HG03095 (cell line): ENCODE measurements at regions not wholly inside any gene's neighbourhood (a gene's known extent, or its start where the extent isn't known, plus 50 kb on each side); places are given as distances from the start of the nearest gene placed in this dataset.

Experiments
- ATAC-seq: cut with Tn5 transposase; IDR thresholded peaks from one replicate; pipeline ENCODE4 v1.9.1; 2021; ENCODE audit warnings: moderate library complexity; ENCODE audit not compliant: unreplicated experiment

DNA sequence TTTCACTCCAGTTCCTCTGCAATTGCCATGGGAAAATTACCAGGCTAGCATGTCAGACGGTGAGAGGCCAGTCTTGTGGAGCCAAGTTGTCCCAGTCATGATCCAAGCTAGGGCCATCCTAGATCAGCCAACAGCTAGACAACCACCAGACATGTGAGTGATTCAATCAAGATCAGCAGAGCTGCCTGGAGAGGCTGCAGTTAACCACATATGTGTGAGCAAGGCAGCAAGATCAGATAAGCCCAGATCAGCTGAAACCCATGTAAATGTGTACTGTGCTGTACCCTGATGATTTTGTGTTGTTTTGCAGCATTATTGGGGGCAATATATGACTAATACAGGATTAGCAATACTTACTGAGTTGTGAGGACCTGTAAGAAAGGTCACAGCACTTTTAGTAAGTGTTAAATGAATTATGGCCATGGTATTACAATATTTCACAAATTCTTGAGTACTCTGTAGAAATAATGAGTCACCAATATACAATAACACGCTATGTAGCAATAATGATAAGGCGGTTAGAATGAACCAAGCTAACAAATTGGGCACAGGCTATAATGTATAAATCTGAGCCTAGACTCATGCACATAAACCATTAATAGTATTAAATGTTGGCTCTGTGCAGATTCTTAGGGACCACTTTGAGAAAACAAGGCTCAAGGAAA, 91.4 kb downstream of the SUDS3 start:
- ATAC-seq, result no peak

DNA sequence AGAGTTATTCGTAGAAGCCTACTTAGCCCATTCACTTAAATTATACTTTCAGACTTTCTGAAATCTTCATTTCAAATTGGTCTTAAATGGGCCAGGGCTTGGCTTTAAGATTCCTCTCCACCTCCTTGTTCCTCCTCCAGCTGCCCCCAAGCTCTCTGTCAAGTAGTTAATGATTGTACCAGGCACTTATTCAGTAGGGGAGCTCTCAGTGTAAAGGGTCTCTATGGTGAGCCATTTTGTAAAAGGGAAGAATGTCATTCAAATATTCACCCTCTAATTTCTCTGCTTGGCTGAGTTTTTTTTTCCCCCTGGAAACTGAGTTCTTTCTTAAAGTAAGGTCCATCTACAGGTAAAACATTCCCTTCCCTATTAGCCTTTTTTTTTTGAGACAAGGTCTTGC, 96.6 kb downstream of the SUDS3 start:
- no peak for ATAC-seq

DNA sequence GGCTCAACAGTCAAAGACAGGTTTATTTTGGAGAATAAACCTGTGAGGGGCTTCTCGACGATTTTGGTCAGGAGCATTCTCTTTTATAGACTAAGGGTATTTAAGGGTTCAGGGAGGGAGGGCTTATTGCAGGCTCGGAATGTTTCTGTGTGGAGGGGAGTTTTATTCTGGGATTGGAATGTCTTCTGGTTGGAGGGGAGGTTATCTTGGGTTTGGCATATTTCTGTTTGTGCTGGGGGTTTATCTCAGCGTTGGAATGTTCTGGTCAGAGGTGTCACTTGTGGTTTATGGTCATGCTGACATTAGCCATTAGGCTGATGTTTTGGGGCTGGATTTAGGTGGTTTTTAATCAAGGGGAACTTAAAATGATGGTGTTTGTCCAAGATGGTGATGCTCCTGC, 103.9 kb downstream of the SUDS3 start:
- ATAC-seq, result no peak

DNA sequence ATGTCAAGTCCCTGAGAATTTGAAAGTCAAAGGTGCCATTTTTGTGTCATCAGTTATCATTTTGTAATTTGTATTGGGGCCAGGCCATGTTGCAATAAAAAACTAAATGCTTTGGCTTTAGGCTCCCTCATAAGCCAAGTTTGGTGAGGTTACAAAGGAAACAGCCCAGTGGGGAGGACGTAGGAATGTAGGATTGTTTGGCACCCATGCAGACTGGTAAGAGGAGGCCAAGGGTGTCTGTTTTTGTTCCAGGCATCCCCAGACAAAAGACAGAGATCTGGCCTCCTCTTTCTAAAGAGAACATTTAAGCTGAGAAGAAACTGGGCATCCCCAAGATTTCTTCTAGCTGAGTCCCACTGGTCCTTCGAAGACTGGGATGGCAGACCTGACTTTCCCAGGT, 111.7 kb downstream of the SUDS3 start:
- no peak for ATAC-seq

DNA sequence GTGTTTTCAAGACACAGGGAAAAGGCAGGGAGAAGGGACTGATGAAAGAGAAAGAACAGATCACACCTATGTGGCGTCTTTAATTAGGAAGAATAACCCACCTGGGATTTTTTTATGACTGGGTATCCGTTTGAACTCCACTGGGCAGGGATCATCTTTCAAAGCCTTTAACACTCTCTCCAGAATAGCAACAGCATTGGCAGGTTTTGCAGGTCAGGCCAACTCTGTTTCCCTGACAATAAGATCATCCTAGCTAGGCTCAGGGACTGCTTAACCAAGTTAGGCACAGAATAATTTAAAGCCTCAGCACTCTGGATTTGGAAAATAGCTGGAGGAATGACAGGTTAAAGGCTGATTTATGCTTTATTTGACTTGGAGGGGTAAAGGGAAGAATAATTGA, 117.6 kb downstream of the SUDS3 start:
- ATAC-seq, result no peak

DNA sequence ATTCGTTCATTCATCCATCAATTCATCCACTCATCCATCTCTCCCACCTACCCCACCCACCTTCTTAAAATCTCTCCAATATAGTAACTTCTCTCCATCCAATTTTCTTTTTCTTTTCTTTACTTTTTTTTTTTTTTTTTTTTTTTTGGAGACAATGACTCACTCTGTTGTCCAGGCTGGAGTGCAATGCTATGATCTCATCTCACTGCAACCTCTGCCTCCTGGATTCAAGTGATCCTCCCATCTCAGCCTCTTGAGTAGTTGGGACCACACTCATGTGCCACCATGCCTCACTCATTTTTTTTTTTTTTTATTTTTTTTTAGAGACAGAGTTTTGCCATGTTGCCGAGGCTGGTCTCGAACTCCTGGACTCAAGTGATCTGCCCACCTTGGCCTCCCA, 118.4 kb downstream of the SUDS3 start:
- no peak for ATAC-seq

DNA sequence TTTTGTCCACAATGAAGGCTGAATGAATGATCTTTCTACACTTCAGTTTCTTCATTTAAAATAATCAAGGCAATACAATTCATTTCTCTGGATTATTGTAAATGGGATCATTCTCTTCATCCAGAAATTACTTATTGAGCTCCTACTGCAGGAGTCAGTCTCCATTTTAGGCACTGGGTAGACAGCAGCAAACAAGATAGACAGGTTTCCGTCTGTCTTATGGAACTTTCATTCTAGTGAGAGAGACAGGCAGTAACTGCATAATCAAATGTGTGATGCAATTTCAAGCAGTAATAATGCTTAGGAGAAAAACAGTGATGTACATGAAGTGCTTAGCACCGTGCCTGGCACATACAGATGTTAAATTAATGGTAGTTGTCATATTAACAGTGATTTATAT, 118.9 kb downstream of the SUDS3 start:
- no peak for ATAC-seq

DNA sequence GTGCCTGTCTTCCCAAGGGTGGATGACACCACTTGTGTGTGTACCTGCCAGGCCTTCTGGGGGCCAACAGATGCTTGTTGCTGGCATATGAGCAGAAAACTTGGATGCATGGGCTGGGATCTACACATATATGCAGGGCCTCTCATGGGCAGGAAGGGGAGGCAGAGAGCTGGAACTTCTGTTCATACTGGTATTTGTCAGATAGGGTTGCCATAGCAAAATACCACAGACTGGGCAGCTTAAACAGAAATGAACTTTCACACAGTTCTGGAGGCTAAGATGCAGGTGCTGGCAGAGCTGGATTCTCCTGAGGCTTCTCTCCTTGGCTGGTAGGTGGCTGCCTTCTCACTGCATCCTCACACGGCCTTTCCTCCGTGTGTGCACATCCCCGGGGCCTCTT, 121.8 kb downstream of the SUDS3 start:
- no peak for ATAC-seq

DNA sequence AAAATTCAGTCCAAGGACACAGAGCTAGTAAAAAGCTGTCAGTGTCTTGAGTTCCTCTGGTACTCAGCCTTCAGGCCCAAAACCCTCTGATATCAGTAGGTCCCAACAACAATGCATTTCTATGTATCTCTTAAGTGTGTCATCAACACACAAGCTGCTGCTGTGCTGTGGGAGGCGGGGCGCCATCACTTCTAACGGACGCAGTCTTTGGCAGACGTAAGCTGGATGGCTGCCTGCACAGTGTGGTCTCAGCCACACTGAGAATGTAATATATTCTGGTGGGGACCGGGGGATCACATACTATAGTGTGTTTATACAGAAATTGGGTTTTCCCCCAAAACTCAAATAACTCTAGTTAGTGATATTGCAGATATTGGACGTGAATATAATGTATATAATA, 123.9 kb downstream of the SUDS3 start:
- no peak for ATAC-seq

DNA sequence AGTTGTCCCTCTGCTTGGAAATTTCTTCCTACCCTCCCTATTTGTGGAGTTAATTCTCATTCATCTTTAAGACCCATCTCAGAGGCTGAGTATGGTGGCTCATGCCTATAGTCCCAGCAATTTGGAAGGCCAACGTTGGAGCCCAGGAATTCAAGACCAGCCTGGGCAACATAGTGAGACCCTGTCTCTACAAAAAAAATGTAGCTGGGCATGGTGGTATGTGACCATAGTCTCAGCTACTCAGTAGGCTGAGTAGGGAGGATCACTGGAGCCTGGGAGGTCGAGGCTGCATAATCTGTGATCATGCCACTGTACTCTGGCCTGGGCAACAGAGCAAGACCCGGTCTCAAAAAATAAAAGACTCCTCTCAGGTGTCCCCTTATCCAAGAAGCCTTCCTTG, 125.1 kb downstream of the SUDS3 start:
- no peak for ATAC-seq

DNA sequence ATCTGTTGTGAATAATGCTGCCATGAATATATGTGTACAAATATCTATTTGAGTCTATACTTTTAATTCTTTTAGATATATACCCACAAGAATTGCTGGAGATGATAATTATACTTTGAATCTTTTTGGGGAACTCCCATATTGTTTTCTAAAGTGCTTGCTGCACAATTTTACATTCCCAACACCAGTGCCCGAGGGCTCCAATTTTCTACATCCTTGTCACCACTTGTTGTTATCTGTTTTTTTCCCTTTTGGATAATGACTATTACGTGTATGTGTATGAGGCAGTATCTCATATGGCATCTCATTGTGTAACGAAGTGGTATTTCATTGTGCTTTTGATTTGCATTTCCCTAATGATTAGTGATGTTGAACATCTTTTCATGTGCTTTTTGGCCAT, 127.1 kb downstream of the SUDS3 start:
- ATAC-seq, result no peak

DNA sequence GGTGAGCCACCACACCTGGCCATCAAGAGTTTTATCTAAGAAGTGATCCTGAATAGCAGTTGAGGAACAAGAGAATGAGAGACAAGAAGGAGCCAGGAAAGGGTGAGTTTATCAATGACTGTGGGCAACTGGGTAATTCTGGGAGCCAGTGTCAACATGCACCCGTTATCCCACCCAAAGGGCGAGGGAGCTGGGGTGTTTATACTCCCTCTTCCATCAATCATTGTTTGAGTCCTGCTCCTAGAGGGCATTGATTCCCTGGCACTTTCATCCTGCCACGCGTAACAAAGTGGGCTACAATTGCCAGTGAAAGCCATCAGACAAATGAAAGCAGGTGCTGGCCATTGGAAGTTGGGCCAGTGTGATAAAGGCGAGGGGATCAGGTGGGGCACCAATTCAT, 136.3 kb downstream of the SUDS3 start:
- no peak for ATAC-seq

DNA sequence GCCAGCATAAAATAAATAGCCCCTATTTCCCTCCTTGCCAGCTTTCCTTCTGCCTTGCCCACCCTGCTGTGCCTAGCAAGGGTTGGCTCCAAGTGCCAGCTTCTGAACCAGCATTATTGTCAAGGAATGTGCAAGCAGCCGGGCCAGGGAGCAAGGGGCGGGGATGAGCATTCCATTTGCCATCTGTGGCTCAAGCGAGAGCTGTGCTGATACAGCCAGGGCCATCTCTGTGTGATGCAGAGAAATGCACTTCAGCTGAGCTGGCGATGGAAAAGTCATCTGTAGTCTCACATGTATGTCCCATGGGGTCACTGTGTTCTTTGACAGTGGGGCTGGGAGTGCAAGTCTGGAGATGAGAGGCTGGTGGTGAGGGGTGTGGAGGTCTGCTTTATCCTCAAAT, 137.3 kb downstream of the SUDS3 start:
- ATAC-seq, result no peak

DNA sequence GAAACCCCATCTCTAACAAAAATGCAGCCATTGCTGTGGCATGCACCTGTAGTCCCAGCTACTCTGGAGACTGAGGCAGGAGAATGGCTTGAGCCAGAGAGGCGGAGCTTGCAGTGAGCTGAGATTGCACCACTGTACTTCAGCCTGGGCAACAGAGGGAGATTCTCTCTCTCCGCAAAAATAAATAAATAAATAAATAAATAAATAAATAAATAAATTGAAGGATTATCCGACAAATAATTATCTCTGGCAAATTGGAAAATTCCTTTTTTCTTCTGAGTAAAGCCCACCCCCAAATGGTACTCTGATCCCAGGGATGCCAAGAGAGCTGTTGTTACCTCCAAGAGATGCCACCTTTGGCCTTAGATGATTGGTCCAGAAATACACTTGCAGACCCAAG, 137.9 kb downstream of the SUDS3 start:
- no peak for ATAC-seq

DNA sequence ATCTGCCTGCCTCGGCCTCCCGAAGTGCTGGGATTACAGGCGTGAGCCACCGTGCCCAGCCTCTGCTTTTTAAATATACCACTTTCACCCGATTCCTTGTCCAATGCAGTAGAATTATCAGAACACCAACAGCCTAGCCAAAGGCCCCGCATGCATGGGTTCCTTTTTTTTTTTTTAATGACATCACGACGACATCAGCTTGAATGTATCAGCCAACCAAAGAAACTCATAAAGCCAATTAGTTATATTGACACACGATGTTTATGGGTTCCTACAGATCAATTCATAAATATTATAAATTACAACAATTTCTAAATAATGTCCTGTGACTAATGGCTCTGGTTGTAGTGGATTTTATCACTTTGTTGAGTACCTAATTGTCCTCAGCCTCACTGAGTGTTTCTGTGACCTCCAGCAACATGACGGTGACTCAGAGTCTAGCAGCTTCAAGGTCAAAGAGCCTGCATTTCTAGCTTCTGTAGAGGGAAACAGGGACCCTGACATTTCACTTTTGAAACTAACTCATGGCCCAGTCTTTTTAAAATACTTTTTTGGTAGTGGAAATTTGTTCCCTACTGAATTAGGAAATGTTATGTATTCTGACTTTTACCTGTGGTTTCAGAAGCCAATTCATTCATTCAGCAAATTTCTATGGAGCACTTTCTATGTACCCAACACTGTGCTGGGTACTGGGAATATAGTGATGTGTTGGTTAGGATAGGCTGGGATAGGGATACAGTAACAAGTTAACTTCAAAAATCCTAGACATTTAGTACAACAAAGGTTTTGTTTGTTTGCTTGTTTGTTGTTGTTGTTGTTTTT, 144.1 kb downstream of the SUDS3 start:
- no peak for ATAC-seq

DNA sequence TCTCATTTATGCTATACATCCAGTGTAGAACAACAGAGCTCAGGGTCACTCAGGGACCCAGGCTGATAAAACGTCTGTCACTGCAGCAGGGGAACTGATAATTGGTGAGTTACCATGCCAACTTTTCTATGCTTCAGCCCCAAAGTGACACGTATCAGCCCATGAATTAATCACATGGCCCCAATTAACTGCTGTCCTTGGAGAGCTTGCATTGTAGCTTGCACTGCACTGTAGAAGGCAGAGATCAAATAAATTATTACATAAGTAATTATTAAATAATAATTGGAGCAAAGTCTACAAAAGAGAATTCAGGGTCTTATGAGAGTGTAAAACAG, 144.6 kb downstream of the SUDS3 start:
- no peak for ATAC-seq

DNA sequence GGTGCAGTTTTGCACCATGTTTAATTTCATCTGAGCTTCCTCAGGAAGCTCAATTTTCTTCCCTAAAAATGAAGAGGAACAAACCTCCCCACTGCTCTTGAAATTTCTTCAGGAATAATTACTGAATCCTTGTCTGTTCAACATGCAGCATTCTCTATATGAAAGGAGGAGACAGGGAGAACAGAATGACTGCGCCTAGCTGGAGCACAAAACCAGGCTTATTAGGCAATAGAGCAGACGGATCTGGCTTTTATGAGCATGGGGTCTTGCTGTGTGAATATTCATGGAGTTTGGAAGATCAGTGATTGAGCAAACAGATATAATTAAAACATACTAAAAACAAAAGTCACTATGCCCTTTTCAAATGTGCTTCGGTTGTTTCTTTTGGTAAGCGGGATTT, 148.1 kb downstream of the SUDS3 start:
- no peak for ATAC-seq

DNA sequence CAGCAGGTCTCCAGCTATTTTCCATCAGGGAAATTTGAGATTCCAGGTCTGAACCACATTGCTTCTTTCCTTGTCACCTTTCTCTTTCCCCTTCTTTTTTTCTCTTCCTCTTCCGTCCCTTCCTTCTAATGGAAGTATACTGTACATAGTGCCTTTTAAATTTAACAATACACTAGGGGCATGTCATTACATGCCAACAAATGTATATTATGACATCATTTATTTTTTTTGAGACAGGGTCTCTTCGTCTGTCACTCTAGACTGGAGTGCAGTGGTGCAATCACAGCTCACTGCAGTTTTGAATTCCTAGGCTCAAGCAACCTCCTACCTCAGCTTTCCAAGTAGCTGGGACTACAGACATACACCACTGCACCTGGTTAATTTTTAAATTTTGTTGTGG, 148.9 kb downstream of the SUDS3 start:
- ATAC-seq, result no peak

DNA sequence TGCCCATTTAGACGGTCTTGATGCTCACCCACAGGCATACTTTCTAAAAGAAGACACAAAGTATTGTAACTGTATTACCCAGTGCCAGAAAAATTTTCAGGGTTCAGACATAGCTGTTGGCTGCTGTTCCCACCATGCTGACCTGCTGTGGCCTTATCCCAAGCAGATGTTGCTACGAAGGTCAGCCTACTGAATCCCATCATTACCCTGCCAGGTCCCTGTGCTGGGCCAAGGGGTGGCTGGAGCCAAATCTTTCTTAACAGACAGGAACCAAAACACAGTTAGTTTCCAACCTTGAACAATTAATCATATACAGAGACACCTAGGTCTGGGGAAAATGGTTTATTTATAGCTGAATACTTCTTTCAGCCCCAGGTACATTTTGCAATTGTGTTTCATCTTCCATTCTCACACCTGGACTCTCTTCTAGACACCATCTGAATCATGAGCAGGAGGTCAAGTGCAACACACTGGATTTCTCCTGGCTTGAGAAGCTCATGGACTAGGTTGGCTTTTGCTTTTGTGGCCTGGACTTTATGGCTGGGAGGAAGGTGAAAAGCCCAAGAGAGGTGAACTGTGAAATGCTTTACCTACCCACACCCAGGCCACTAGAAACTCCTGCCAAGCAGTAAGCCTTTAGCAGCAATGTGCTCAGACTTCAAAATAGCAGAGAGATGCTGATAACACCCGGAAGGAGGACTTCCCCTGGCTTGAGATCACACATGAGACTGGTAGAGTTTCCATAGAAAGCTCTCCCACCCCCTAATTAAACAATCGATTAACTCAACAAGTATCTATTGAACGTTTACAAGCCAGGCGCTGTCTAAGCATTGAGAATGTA, 150.1 kb downstream of the SUDS3 start:
- ATAC-seq, result no peak

DNA sequence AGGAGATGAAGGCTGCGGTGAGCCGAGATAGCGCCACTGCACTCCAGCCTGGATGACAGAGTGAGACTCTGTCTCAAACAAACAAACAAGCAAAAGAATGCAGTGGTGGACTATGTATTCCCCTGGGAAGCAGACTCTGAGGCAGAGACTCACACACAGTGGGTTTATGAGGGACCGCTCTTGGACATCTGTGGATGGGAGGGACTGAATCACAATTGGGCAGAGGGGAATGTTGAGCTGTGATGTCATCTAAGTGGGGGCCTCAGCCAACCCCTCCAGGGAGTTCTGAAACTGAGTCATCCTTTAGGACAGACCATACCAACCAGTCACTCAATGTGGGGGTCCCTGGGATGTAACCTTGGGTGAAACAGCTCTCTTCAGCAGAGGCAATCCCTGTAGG, 151.0 kb downstream of the SUDS3 start:
- no peak for ATAC-seq

DNA sequence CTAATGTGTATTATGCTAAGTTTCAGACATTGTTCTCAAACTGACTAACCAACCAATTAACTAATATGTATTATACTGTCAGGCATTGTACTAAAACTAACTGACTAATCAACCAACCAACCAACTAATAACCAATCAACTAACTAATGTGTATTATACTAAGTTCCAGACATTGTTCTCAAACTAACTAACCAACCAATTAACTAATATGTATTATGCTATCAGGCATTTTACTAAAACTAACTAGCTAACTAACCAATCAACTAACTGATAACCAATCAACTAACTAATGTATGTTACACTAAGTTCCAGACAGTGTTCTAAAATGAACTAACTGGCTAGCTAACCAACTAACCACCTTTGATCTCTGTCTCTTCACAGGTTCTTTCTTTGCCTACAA, 152.3 kb downstream of the SUDS3 start:
- no peak for ATAC-seq

DNA sequence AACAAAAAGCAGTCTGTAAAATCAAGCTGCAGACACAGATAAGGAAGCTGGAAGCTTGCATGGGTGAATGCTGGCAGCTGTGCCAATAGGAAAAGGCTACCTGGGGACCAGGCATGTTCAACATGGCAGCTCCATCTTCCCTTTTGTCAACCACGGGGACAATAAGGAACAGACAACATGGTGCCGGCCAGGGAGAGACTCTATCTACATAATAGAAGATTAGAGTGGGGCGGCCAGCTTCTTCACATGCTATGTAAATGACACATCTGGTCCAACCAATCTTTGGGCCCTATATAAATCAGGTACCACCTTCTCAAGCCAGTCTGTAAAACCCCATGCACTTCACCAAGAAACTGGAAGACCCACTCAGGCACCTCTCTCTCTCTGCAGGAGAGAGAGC, 157.6 kb downstream of the SUDS3 start:
- ATAC-seq, result no peak
